Mucosa of descending colon (tissue), 3 donors: ENCODE measurements at regions not wholly inside any gene's neighbourhood (a gene's known extent, or its start where the extent isn't known, plus 50 kb on each side); places are given as distances from the start of the nearest gene placed in this dataset.
A peak's percentile ranks its signal among the peaks of the same experiment; 100 is the strongest.
"Not testable (repeated sequence)": the region's sequence is repeated elsewhere in the genome, so short reads cannot be mapped to it uniquely, and the experiment has no call there.

Experiments
- ATAC-seq: fragments of 200-7000 bp; cut with Tn5 transposase; one replicate; pipeline ENCODE4 v1.9.1; 2020; ENCODE audit warnings: mild to moderate bottlenecking, moderate library complexity
- DNase-seq, 3 donors: peaks; one replicate each; pipeline ENCODE4 v3.0.0-alpha.2; 2020
- H3K36me3 ChIP-seq: fragments of 200-600 bp; one replicate; pipeline ENCODE4 v1.8.0; 2021; ENCODE audit warnings: low read depth, mild to moderate bottlenecking
- H3K4me1 ChIP-seq: fragments of 200-600 bp; one replicate; pipeline ENCODE4 v1.8.0; 2021; ENCODE audit warnings: low read depth, mild to moderate bottlenecking
- H3K4me3 ChIP-seq: fragments of 200-600 bp; one replicate; pipeline ENCODE4 v1.8.0; 2021; ENCODE audit warnings: mild to moderate bottlenecking
- H3K9me3 ChIP-seq: fragments of 200-600 bp; one replicate; pipeline ENCODE4 v1.8.0; 2021; ENCODE audit warnings: mild to moderate bottlenecking
- CTCF ChIP-seq: fragments of 200-600 bp; IDR thresholded peaks from one replicate; pipeline ENCODE4 v1.8.0; 2022; ENCODE audit warnings: antibody characterized with exemption, mild to moderate bottlenecking
- intact Hi-C, 2 donors: fragments of 100-400 bp; cut with DNase I in 1 of 2; cut with micrococcal nuclease in 1 of 2; formaldehyde crosslinking; loops; one replicate each; pipeline versions ENCODE4 v1.11.0 to v1.11.1; 2022; cut with DNase I, micrococcal nuclease
- donor health status: DM: no; HTN: no; CAD: no; lungs with moderate emphysema.
- donor health status: DM: no; HTN: no; CAD: no.
- donor health status: DM: no; HTN: yes; CAD: no.

- Histone ChIP-seq H3K36me3 (no peaks in the 10 kb centered on the region), H3K9me3 (peaks cover 10% of the 10 kb centered on the region), H3K4me1 (no peaks in the 10 kb centered on the region), H3K4me3 (no peak overlapping the region)
- intact Hi-C loops, result no loop called here
- no peak for DNase-seq
- ATAC-seq, result no peak
- no peak for TF ChIP-seq CTCF
These were observed 303.1 kb downstream of the IZUMO3 start for GRCh38 chr9:24242576-24242975.

DNA sequence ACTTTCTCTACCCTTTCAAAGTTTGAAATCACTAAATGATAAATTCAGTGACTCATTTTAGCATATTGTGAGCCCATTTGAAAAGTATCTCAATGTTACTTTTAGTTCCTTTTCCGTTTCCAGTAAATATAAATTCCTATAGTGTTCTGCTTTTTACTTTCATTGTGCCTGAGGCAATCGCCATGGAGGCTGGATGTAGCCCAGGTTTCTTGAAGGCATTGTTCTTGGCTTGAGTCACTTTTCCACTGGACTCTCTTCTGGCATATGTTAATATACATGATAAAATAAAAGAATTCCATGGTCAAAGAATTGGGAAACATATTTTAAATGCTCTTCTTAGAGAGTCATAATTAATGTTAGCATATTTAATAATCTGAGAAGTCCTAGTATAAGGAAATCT is 327.0 kb downstream of the IZUMO3 start:
- ATAC-seq (no peak), DNase-seq (no peak)
- no peak for TF ChIP-seq CTCF
- Histone ChIP-seq H3K4me3 (no peak overlapping the region), H3K36me3 (no peaks in the 10 kb centered on the region), H3K9me3 (peaks cover 4% of the 10 kb centered on the region), H3K4me1 (no peaks in the 10 kb centered on the region)
- intact Hi-C loops, result no loop called here

DNA sequence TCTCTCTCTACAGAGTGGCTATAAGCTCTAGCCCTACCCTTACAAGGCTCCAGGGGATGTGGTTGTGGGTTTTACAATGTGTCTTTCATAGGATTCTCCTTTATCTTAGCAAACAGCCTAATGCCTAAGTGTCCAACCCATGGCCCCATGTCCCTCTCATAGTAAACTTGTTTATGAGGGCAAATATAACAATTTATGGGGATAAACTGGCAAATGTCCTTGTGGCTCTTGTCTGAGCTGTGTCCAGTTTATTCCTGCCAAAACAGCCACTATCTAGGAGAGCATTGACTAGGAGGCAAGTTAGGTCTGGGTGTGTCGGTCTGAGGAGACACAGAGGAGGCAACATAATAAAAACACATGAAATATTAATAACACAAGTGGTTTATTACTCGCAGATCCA is 335.1 kb downstream of the IZUMO3 start:
- ATAC-seq (no peak), DNase-seq (no peak)
- no peak for TF ChIP-seq CTCF
- H3K36me3 ChIP-seq, result no peaks in the 10 kb centered on the region
- intact Hi-C loops, result no loop called here
- no peaks in the 10 kb centered on the region for H3K4me1 ChIP-seq
- H3K9me3 ChIP-seq, result peaks cover 4% of the 10 kb centered on the region
- H3K4me3 ChIP-seq, result no peak overlapping the region

DNA sequence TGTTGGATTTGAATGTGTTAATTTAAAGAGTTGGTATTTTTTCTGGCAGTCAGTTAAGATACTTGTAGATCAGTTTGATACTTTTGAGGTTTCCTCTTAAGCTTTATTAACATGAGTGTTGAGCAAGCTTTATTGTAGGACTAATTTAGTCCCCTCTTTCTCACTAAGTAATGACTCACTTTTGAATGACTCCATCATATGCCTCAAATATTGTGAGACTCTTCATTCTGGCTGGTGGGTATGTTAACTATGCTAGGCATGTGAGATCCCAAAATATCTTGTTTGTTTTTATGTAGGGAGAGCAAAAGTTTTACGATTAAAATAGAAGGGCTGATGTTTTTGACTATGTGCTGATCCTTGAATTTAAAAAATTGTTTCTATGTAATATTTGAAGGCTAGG is 355.7 kb downstream of the IZUMO3 start:
- no peak for ATAC-seq
- TF ChIP-seq CTCF, result no peak
- no peak overlapping the region for H3K4me3 ChIP-seq
- peaks cover 23% of the 10 kb centered on the region for H3K9me3 ChIP-seq
- H3K36me3 ChIP-seq, result no peaks in the 10 kb centered on the region
- no peaks in the 10 kb centered on the region for H3K4me1 ChIP-seq
- intact Hi-C loops, result no loop called here
- DNase-seq, result no peak

DNA sequence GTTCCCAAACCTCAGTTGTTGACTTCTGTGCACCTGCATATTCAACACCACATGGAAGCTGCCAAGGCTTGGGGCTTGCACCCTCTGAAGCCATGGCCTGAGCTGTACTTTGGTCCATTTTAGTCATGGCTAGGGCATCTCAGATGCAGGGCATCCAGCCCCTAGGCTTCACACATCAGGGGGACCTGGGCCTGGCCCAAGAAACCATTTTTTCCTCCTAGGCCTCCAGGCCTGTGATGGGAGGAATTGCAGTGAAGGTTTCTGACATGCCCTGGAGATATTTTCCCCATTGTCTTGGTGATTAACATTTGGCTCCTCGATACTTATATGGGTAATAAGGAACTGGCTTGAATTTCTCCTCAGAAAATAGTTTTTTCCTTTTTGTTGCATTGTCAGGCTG is 354.5 kb upstream of the ELAVL2 start:
- DNase-seq, intact Hi-C loops, H3K36me3 ChIP-seq, H3K4me3 ChIP-seq, H3K4me1 ChIP-seq, ATAC-seq: not testable (repeated sequence)
- peaks cover 61% of the 10 kb centered on the region for H3K9me3 ChIP-seq

GRCh38 chr9:24144796-24145195 is 318.8 kb upstream of the ELAVL2 start:
- no peak for ATAC-seq
- intact Hi-C loops, result no loop called here
- no peaks in the 10 kb centered on the region for H3K36me3 ChIP-seq
- no peak overlapping the region for H3K4me3 ChIP-seq
- TF ChIP-seq CTCF, result no peak
- no peak for DNase-seq
- H3K9me3 ChIP-seq, result no peaks in the 10 kb centered on the region
- H3K4me1 ChIP-seq, result no peaks in the 10 kb centered on the region

DNA sequence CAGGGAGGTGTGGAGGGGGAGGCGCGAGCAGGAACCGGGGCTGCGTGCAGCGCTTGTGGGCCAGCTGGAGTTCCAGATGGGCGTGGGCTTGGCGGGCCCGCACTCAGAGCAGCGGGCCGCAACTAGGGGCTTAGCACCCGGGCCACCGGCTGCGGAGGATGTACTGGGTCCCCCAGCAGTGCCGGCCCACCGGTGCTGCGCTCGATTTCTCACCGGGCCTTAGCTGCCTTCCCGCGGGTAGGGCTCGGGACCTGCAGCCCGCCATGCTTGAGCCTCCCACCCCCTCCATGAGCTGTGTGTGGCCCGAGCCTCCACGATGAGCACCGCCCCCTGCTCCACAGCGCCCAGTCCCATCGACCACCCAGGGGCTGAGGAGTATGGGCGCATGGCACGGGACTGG is 309.0 kb upstream of the ELAVL2 start:
- ATAC-seq, intact Hi-C loops: not testable (repeated sequence)
- peak in 1 of 3 donors; percentile 43 for DNase-seq

More for the DNA sequence above, 309.0 kb upstream of the ELAVL2 start:
- not testable (repeated sequence) for H3K4me1 ChIP-seq, H3K4me3 ChIP-seq, H3K36me3 ChIP-seq
- H3K9me3 ChIP-seq, result peaks cover 19% of the 10 kb centered on the region
